ENCODE measurements at regions not wholly inside any gene's neighbourhood (a gene's known extent, or its start where the extent isn't known, plus 50 kb on each side); places are given as distances from the start of the nearest gene placed in this dataset.

- DNase-seq (ENCODE audit: low read depth): no peak
- H3K4me3 ChIP-seq (ENCODE audit: low read depth, low read length): no peak overlapping the region
- TF ChIP-seq MAX (IDR thresholded peaks at IDR 0.05; ENCODE audit: low read depth, low read length): no peak
- TF ChIP-seq MYC (IDR thresholded peaks at IDR 0.05; ENCODE audit: low read depth, low read length): no peak
- no peak for TF ChIP-seq POLR2A (IDR thresholded peaks at IDR 0.05; ENCODE audit: extremely low read depth, insufficient read length)
- no peak for TF ChIP-seq CTCF (IDR thresholded peaks at IDR 0.05; ENCODE audit: low read depth, low read length)
These were observed 1446.2 kb downstream of the LRFN5 start for GRCh38 chr14:43052897-43053296.

GRCh38 chr14:43043850-43044249, 1437.2 kb downstream of the LRFN5 start:
- no peak overlapping the region for H3K4me3 ChIP-seq (ENCODE audit: low read depth, low read length)
- TF ChIP-seq CTCF (IDR thresholded peaks at IDR 0.05; ENCODE audit: low read depth, low read length): no peak
- no peak for DNase-seq (ENCODE audit: low read depth)

GRCh38 chr14:43042408-43042807, 1435.7 kb downstream of the LRFN5 start:
- no peak for TF ChIP-seq CTCF (IDR thresholded peaks at IDR 0.05; ENCODE audit: low read depth, low read length)
- no peak for TF ChIP-seq MAX (IDR thresholded peaks at IDR 0.05; ENCODE audit: low read depth, low read length)
- TF ChIP-seq MYC (IDR thresholded peaks at IDR 0.05; ENCODE audit: low read depth, low read length): no peak
- no peak for TF ChIP-seq POLR2A (IDR thresholded peaks at IDR 0.05; ENCODE audit: extremely low read depth, insufficient read length)
- no peak for DNase-seq (ENCODE audit: low read depth)
- H3K4me3 ChIP-seq (ENCODE audit: low read depth, low read length): no peak overlapping the region

GRCh38 chr14:43041976-43042375, 1435.3 kb downstream of the LRFN5 start:
- DNase-seq (ENCODE audit: low read depth): no peak
- no peak overlapping the region for H3K4me3 ChIP-seq (ENCODE audit: low read depth, low read length)
- no peak for TF ChIP-seq POLR2A (IDR thresholded peaks at IDR 0.05; ENCODE audit: extremely low read depth, insufficient read length)
- no peak for TF ChIP-seq MAX (IDR thresholded peaks at IDR 0.05; ENCODE audit: low read depth, low read length)
- TF ChIP-seq CTCF (IDR thresholded peaks at IDR 0.05; ENCODE audit: low read depth, low read length): no peak
- TF ChIP-seq MYC (IDR thresholded peaks at IDR 0.05; ENCODE audit: low read depth, low read length): no peak

GRCh38 chr14:43041207-43041606, 1434.5 kb downstream of the LRFN5 start:
- DNase-seq (ENCODE audit: low read depth): no peak
- TF ChIP-seq MYC (IDR thresholded peaks at IDR 0.05; ENCODE audit: low read depth, low read length) (no peak), POLR2A (IDR thresholded peaks at IDR 0.05; ENCODE audit: extremely low read depth, insufficient read length) (no peak), MAX (IDR thresholded peaks at IDR 0.05; ENCODE audit: low read depth, low read length) (no peak), CTCF (IDR thresholded peaks at IDR 0.05; ENCODE audit: low read depth, low read length) (no peak)
- no peak overlapping the region for H3K4me3 ChIP-seq (ENCODE audit: low read depth, low read length)

GRCh38 chr14:43039881-43040280, 1433.2 kb downstream of the LRFN5 start:
- H3K4me3 ChIP-seq (ENCODE audit: low read depth, low read length): no peak overlapping the region
- no peak for DNase-seq (ENCODE audit: low read depth)
- TF ChIP-seq MAX (IDR thresholded peaks at IDR 0.05; ENCODE audit: low read depth, low read length) (no peak), MYC (IDR thresholded peaks at IDR 0.05; ENCODE audit: low read depth, low read length) (no peak), POLR2A (IDR thresholded peaks at IDR 0.05; ENCODE audit: extremely low read depth, insufficient read length) (no peak), CTCF (IDR thresholded peaks at IDR 0.05; ENCODE audit: low read depth, low read length) (no peak)

Data from NB4 (cell line).